ENCODE measurements at regions not wholly inside any gene's neighbourhood (a gene's known extent, or its start where the extent isn't known, plus 50 kb on each side); places are given as distances from the start of the nearest gene placed in this dataset.

DNA sequence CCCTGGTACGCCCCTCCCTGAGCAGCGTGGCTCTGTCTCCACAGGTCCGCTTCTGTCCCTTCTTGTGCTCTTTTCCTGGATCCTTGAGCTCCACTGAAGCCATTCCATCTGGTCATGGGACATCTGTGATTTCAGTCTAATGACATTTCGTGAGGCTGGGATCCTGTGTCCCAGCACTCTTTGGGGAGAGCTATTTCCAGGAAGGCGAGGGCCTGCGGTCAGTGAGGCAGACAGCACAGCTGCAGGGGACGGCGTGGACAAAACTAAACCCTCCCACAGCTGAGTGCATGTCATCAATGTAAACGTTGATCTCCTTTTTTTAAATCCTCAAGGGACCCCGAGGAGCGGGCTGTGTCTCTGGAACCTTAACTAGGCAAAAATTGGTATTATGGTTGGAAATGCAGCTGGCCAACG is 127.7 kb downstream of the DACT1 start:
- Histone ChIP-seq H3K79me2 (ENCODE audit: low read length) (no peaks in the 10 kb centered on the region), H3K4me2 (ENCODE audit: low read depth, low read length, poor library complexity, severe bottlenecking) (no peak overlapping the region), H3K27me3 (ENCODE audit: low read length) (no peaks in the 10 kb centered on the region), H3K9ac (ENCODE audit: low read length) (no peak overlapping the region), H4K20me1 (ENCODE audit: insufficient read depth, low read depth, low read length) (no peaks in the 10 kb centered on the region), H3K27ac (ENCODE audit: low read length) (no peak overlapping the region), H2AFZ (ENCODE audit: low read length) (no peak overlapping the region), H3K4me1 (ENCODE audit: low read length) (no peaks in the 10 kb centered on the region), H3K36me3 (ENCODE audit: insufficient read depth, low read length) (no peaks in the 10 kb centered on the region), H3K4me3 (ENCODE audit: low read length) (no peak overlapping the region), H3K9me3 (ENCODE audit: low read length) (no peaks in the 10 kb centered on the region), H3K9me2 (replicated peaks; ENCODE audit: insufficient read depth, low read length) (no peaks in the 10 kb centered on the region)
- DNase-seq, result no peak

GRCh38 chr14:58765843-58766242 is 128.1 kb downstream of the DACT1 start:
- H3K36me3 ChIP-seq (ENCODE audit: insufficient read depth, low read length), result no peaks in the 10 kb centered on the region
- H4K20me1 ChIP-seq (ENCODE audit: insufficient read depth, low read depth, low read length), result no peaks in the 10 kb centered on the region

GRCh38 chr14:58769011-58769643 is 131.4 kb downstream of the DACT1 start:
- no peaks in the 10 kb centered on the region for H3K36me3 ChIP-seq (ENCODE audit: insufficient read depth, low read length)
- H3K27ac ChIP-seq (ENCODE audit: low read length), result no peak overlapping the region
- H3K9me3 ChIP-seq (ENCODE audit: low read length), result no peaks in the 10 kb centered on the region
- no peak overlapping the region for H3K4me2 ChIP-seq (ENCODE audit: low read depth, low read length, poor library complexity, severe bottlenecking)
- no peaks in the 10 kb centered on the region for H3K79me2 ChIP-seq (ENCODE audit: low read length)
- H3K4me1 ChIP-seq (ENCODE audit: low read length), result no peaks in the 10 kb centered on the region
- H3K27me3 ChIP-seq (ENCODE audit: low read length), result no peaks in the 10 kb centered on the region
- H3K9ac ChIP-seq (ENCODE audit: low read length), result no peak overlapping the region
- H2AFZ ChIP-seq (ENCODE audit: low read length), result no peak overlapping the region
- no peak overlapping the region for H3K4me3 ChIP-seq (ENCODE audit: low read length)
- no peaks in the 10 kb centered on the region for H4K20me1 ChIP-seq (ENCODE audit: insufficient read depth, low read depth, low read length)
- no peak for DNase-seq
- H3K9me2 ChIP-seq (replicated peaks; ENCODE audit: insufficient read depth, low read length), result no peaks in the 10 kb centered on the region

More at GRCh38 chr14:58765843-58766242, 128.1 kb downstream of the DACT1 start:
- Histone ChIP-seq H3K79me2 (ENCODE audit: low read length) (no peaks in the 10 kb centered on the region), H3K9me3 (ENCODE audit: low read length) (no peaks in the 10 kb centered on the region), H3K4me2 (ENCODE audit: low read depth, low read length, poor library complexity, severe bottlenecking) (no peak overlapping the region), H3K27me3 (ENCODE audit: low read length) (no peaks in the 10 kb centered on the region), H3K4me3 (ENCODE audit: low read length) (no peak overlapping the region), H3K27ac (ENCODE audit: low read length) (no peak overlapping the region), H3K9ac (ENCODE audit: low read length) (no peak overlapping the region), H3K4me1 (ENCODE audit: low read length) (no peaks in the 10 kb centered on the region), H3K9me2 (replicated peaks; ENCODE audit: insufficient read depth, low read length) (no peaks in the 10 kb centered on the region), H2AFZ (ENCODE audit: low read length) (no peak overlapping the region)
- no peak for DNase-seq

GRCh38 chr14:58769771-58770170 is 132.0 kb downstream of the DACT1 start:
- Histone ChIP-seq H3K9me2 (replicated peaks; ENCODE audit: insufficient read depth, low read length) (no peaks in the 10 kb centered on the region), H3K27ac (ENCODE audit: low read length) (no peak overlapping the region), H3K36me3 (ENCODE audit: insufficient read depth, low read length) (no peaks in the 10 kb centered on the region), H3K79me2 (ENCODE audit: low read length) (no peaks in the 10 kb centered on the region), H2AFZ (ENCODE audit: low read length) (no peak overlapping the region), H3K4me2 (ENCODE audit: low read depth, low read length, poor library complexity, severe bottlenecking) (no peak overlapping the region), H3K4me1 (ENCODE audit: low read length) (no peaks in the 10 kb centered on the region), H3K9ac (ENCODE audit: low read length) (no peak overlapping the region), H4K20me1 (ENCODE audit: insufficient read depth, low read depth, low read length) (no peaks in the 10 kb centered on the region), H3K4me3 (ENCODE audit: low read length) (no peak overlapping the region), H3K9me3 (ENCODE audit: low read length) (no peaks in the 10 kb centered on the region), H3K27me3 (ENCODE audit: low read length) (no peaks in the 10 kb centered on the region)
- no peak for DNase-seq

GRCh38 chr14:58770491-58770982 is 132.8 kb downstream of the DACT1 start:
- H3K4me1 ChIP-seq (ENCODE audit: low read length), result no peaks in the 10 kb centered on the region
- H3K9me2 ChIP-seq (replicated peaks; ENCODE audit: insufficient read depth, low read length), result no peaks in the 10 kb centered on the region
- H3K36me3 ChIP-seq (ENCODE audit: insufficient read depth, low read length), result no peaks in the 10 kb centered on the region
- no peaks in the 10 kb centered on the region for H3K79me2 ChIP-seq (ENCODE audit: low read length)
- no peak overlapping the region for H3K27ac ChIP-seq (ENCODE audit: low read length)
- no peaks in the 10 kb centered on the region for H4K20me1 ChIP-seq (ENCODE audit: insufficient read depth, low read depth, low read length)
- no peak overlapping the region for H2AFZ ChIP-seq (ENCODE audit: low read length)
- no peak for DNase-seq
- no peaks in the 10 kb centered on the region for H3K27me3 ChIP-seq (ENCODE audit: low read length)
- no peak overlapping the region for H3K4me2 ChIP-seq (ENCODE audit: low read depth, low read length, poor library complexity, severe bottlenecking)
- H3K9ac ChIP-seq (ENCODE audit: low read length), result no peak overlapping the region
- no peaks in the 10 kb centered on the region for H3K9me3 ChIP-seq (ENCODE audit: low read length)
- no peak overlapping the region for H3K4me3 ChIP-seq (ENCODE audit: low read length)

DNA sequence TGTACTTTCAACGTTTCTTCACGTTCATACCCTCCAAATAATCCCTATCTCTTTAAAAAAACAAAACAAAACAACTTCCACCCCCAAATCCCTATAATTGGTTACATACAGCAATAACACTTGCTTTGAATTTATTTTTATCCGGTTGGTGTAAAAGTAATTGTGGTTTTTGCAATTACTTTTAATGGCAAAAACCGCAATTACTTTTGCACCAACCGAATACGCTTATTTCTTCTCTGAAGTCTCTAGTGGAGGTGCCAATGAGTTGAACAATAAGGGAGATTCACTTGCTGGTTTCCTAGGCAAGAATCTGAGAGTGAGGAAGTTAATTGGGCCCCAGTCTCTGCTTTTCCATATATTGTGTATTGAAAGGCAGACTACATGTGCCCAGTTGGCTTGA is 133.3 kb downstream of the DACT1 start:
- H3K9me3 ChIP-seq (ENCODE audit: low read length), result no peaks in the 10 kb centered on the region
- DNase-seq, result no peak
- H4K20me1 ChIP-seq (ENCODE audit: insufficient read depth, low read depth, low read length), result no peaks in the 10 kb centered on the region
- H3K27ac ChIP-seq (ENCODE audit: low read length), result no peak overlapping the region
- no peak overlapping the region for H3K4me3 ChIP-seq (ENCODE audit: low read length)
- no peaks in the 10 kb centered on the region for H3K27me3 ChIP-seq (ENCODE audit: low read length)
- no peak overlapping the region for H3K4me2 ChIP-seq (ENCODE audit: low read depth, low read length, poor library complexity, severe bottlenecking)
- no peaks in the 10 kb centered on the region for H3K9me2 ChIP-seq (replicated peaks; ENCODE audit: insufficient read depth, low read length)
- no peaks in the 10 kb centered on the region for H3K36me3 ChIP-seq (ENCODE audit: insufficient read depth, low read length)
- H3K4me1 ChIP-seq (ENCODE audit: low read length), result no peaks in the 10 kb centered on the region
- no peaks in the 10 kb centered on the region for H3K79me2 ChIP-seq (ENCODE audit: low read length)
- no peak overlapping the region for H2AFZ ChIP-seq (ENCODE audit: low read length)
- no peak overlapping the region for H3K9ac ChIP-seq (ENCODE audit: low read length)

GRCh38 chr14:58772116-58772515 is 134.4 kb downstream of the DACT1 start:
- no peaks in the 10 kb centered on the region for H4K20me1 ChIP-seq (ENCODE audit: insufficient read depth, low read depth, low read length)
- H3K27me3 ChIP-seq (ENCODE audit: low read length), result no peaks in the 10 kb centered on the region
- no peaks in the 10 kb centered on the region for H3K36me3 ChIP-seq (ENCODE audit: insufficient read depth, low read length)
- no peaks in the 10 kb centered on the region for H3K9me2 ChIP-seq (replicated peaks; ENCODE audit: insufficient read depth, low read length)
- H3K79me2 ChIP-seq (ENCODE audit: low read length), result no peaks in the 10 kb centered on the region
- H3K4me2 ChIP-seq (ENCODE audit: low read depth, low read length, poor library complexity, severe bottlenecking), result no peak overlapping the region
- H3K4me1 ChIP-seq (ENCODE audit: low read length), result no peaks in the 10 kb centered on the region
- H2AFZ ChIP-seq (ENCODE audit: low read length), result no peak overlapping the region
- H3K9ac ChIP-seq (ENCODE audit: low read length), result no peak overlapping the region
- no peak overlapping the region for H3K4me3 ChIP-seq (ENCODE audit: low read length)
- H3K9me3 ChIP-seq (ENCODE audit: low read length), result no peaks in the 10 kb centered on the region
- no peak for DNase-seq
- H3K27ac ChIP-seq (ENCODE audit: low read length), result no peak overlapping the region

DNA sequence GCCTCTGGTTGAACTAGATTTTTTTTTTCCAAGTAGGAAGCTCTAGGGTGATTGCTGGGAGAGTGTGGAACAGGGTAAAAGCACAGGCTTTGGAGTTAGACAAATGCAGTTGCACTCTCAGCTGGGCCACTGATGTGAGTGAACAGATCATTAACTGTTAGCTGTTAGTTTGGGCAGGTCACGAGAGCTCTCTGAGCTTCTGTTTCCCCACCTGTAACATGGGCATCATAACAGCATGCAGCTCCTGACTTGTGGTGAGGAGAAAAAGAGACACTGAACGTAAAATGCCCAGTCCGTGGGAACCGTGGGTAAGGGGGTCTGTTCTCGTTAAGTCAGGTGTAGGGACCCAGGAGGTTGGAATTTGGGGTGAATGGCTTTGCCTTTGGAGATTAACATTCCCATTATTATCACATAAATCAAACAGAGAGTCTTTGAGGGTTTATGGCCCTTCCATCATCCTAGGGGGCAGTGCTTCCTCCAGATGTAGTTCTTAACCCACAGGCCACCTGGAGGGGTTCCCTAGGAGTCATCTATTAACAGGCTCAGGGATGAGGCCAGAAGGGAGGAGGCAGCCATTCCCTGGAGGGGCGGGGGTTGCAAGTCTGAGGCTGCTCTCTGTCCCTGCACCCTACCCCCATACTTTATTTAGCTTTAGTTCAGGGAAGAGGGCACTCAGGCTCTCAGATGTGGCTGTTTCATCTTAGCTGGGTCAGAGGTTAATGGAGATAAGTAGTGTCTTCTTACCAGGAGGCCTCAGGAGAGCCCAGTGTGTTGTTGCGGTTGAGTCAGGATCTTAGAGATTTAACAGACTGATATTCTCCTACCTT is 135.2 kb downstream of the DACT1 start:
- no peaks in the 10 kb centered on the region for H3K4me1 ChIP-seq (ENCODE audit: low read length)
- no peaks in the 10 kb centered on the region for H3K9me2 ChIP-seq (replicated peaks; ENCODE audit: insufficient read depth, low read length)
- no peak overlapping the region for H3K4me3 ChIP-seq (ENCODE audit: low read length)
- H4K20me1 ChIP-seq (ENCODE audit: insufficient read depth, low read depth, low read length), result no peaks in the 10 kb centered on the region
- H3K79me2 ChIP-seq (ENCODE audit: low read length), result no peaks in the 10 kb centered on the region
- H3K36me3 ChIP-seq (ENCODE audit: insufficient read depth, low read length), result no peaks in the 10 kb centered on the region
- H3K27me3 ChIP-seq (ENCODE audit: low read length), result no peaks in the 10 kb centered on the region
- no peaks in the 10 kb centered on the region for H3K9me3 ChIP-seq (ENCODE audit: low read length)
- H3K4me2 ChIP-seq (ENCODE audit: low read depth, low read length, poor library complexity, severe bottlenecking), result no peak overlapping the region
- H3K9ac ChIP-seq (ENCODE audit: low read length), result no peak overlapping the region
- DNase-seq, result no peak
- H3K27ac ChIP-seq (ENCODE audit: low read length), result no peak overlapping the region
- no peak overlapping the region for H2AFZ ChIP-seq (ENCODE audit: low read length)

Measured in Karpas-422 (cell line).